CD4-positive, alpha-beta memory T cell (primary cell): ENCODE measurements at regions not wholly inside any gene's neighbourhood (a gene's known extent, or its start where the extent isn't known, plus 50 kb on each side); places are given as distances from the start of the nearest gene placed in this dataset.

Experiments used
- CTCF ChIA-PET: fragments of 350-600 bp; sonication (Branson Sonifier 250); formaldehyde crosslinking; loops from one replicate; lab custom pipeline; 2021; ENCODE audit warnings: inconsistent platforms; ENCODE audit not compliant: partially characterized antibody; lab: Charles Lee
- POLR2A ChIA-PET: fragments of 350-600 bp; sonication (Branson Sonifier 250); formaldehyde crosslinking; loops from one replicate; lab custom pipeline; 2021; ENCODE audit not compliant: partially characterized antibody; lab: Charles Lee
- DNase-seq, 5 donors: peaks; one replicate each; pipeline versions ENCODE4 v3.0.0 to v3.0.0-alpha.2; 2020 to 2022; ENCODE audit warnings: mixed read lengths in 1 of 5
- H3K27ac ChIP-seq: one replicate; pipeline ENCODE4 v1.7.0; 2013; ENCODE audit warnings: low read depth, low read length
- H3K27me3 ChIP-seq: 2 replicates; pipeline ENCODE4 v1.7.0; 2013; ENCODE audit warnings: mild to moderate bottlenecking, low read length, moderate library complexity; ENCODE audit not compliant: insufficient read depth
- H3K36me3 ChIP-seq: 2 replicates; pipeline ENCODE4 v1.7.0; 2013; ENCODE audit warnings: mild to moderate bottlenecking, low read length, moderate library complexity; ENCODE audit not compliant: insufficient read depth
- H3K4me1 ChIP-seq: 2 replicates; pipeline ENCODE4 v1.7.0; 2013; ENCODE audit warnings: mild to moderate bottlenecking, low read length, moderate library complexity; ENCODE audit not compliant: insufficient read depth
- H3K4me3 ChIP-seq, 2 donors: one replicate each; pipeline ENCODE4 v1.7.0; 2013; ENCODE audit warnings: low read length in 2 of 2, mild to moderate bottlenecking in 1 of 2
- H3K9me3 ChIP-seq, 2 donors: one replicate each; pipeline ENCODE4 v1.7.0; 2013; ENCODE audit warnings: low read length in 2 of 2, control low read depth in 1 of 2; ENCODE audit not compliant: control insufficient read depth in 1 of 2
- H3K27ac Mint-ChIP-seq, 7 donors: one replicate each; pipeline ENCODE4 v1.8.0; 2020 to 2021; ENCODE audit warnings: mixed read lengths in 7 of 7, mild to moderate bottlenecking in 6 of 7, inconsistent platforms in 3 of 7, moderate library complexity in 3 of 7
- H3K27me3 Mint-ChIP-seq, 2 donors: one replicate each; pipeline ENCODE4 v1.8.0; 2020 to 2021; ENCODE audit warnings: mixed read lengths in 2 of 2
- H3K36me3 Mint-ChIP-seq, 2 donors: one replicate each; pipeline ENCODE4 v1.8.0; 2020 to 2021; ENCODE audit warnings: mixed read lengths in 2 of 2, inconsistent platforms in 1 of 2, mild to moderate bottlenecking in 1 of 2
- H3K4me1 Mint-ChIP-seq, 4 donors: one replicate each; pipeline ENCODE4 v1.8.0; 2020 to 2021; ENCODE audit warnings: mixed read lengths in 4 of 4, mild to moderate bottlenecking in 1 of 4
- H3K4me3 Mint-ChIP-seq, 8 donors: one replicate each; pipeline ENCODE4 v1.8.0; 2020 to 2021; ENCODE audit warnings: mixed read lengths in 8 of 8, mild to moderate bottlenecking in 7 of 8, moderate library complexity in 6 of 8, inconsistent platforms in 3 of 8
- H3K9me3 Mint-ChIP-seq, 8 donors: one replicate each; pipeline ENCODE4 v1.8.0; 2020 to 2021; ENCODE audit warnings: mixed read lengths in 8 of 8, mild to moderate bottlenecking in 5 of 8, inconsistent platforms in 3 of 8, moderate library complexity in 1 of 8
- intact Hi-C: fragments of 100-400 bp; cut with micrococcal nuclease; formaldehyde crosslinking; loops from one replicate; pipeline ENCODE4 v1.15.1; 2023

GRCh38 chr14:80117876-80118275 is 93.4 kb downstream of the DIO2 start:
- no peaks in the 10 kb centered on the region for H3K4me1 Mint-ChIP-seq
- Histone ChIP-seq H3K36me3 (no peaks in the 10 kb centered on the region), H3K4me3 (no peak overlapping the region), H3K9me3 (no peaks in the 10 kb centered on the region), H3K4me1 (no peaks in the 10 kb centered on the region), H3K27me3 (no peaks in the 10 kb centered on the region), H3K27ac (no peak overlapping the region)
- H3K36me3 Mint-ChIP-seq = no peaks in the 10 kb centered on the region
- no peak overlapping the region for H3K27ac Mint-ChIP-seq
- intact Hi-C loops = no loop called here
- H3K27me3 Mint-ChIP-seq = no peaks in the 10 kb centered on the region
- peaks cover 0 to 21% (median 4%) of the 10 kb centered on the region in 8 donors for H3K9me3 Mint-ChIP-seq
- DNase-seq = no peak
- H3K4me3 Mint-ChIP-seq = no peak overlapping the region
- ChIA-PET POLR2A (no interaction called here), CTCF (no interaction called here)

GRCh38 chr14:80116157-80116556 is 95.1 kb downstream of the DIO2 start:
- Histone ChIP-seq H3K27me3 (no peaks in the 10 kb centered on the region), H3K4me1 (no peaks in the 10 kb centered on the region), H3K9me3 (no peaks in the 10 kb centered on the region), H3K27ac (no peak overlapping the region), H3K36me3 (no peaks in the 10 kb centered on the region), H3K4me3 (no peak overlapping the region)
- H3K27ac Mint-ChIP-seq = no peak overlapping the region
- peaks cover 0 to 10% (median 0%) of the 10 kb centered on the region in 8 donors for H3K9me3 Mint-ChIP-seq
- H3K4me1 Mint-ChIP-seq = no peaks in the 10 kb centered on the region
- ChIA-PET POLR2A (no interaction called here), CTCF (no interaction called here)
- H3K4me3 Mint-ChIP-seq = no peak overlapping the region
- no peaks in the 10 kb centered on the region for H3K36me3 Mint-ChIP-seq
- no peaks in the 10 kb centered on the region for H3K27me3 Mint-ChIP-seq
- DNase-seq = no peak
- intact Hi-C loops = no loop called here

- no peaks in the 10 kb centered on the region for H3K36me3 Mint-ChIP-seq
- CTCF ChIA-PET = no interaction called here
- intact Hi-C loops = no loop called here
- H3K9me3 ChIP-seq = no peaks in the 10 kb centered on the region
- no peak overlapping the region for H3K4me3 Mint-ChIP-seq
- H3K27ac ChIP-seq = no peak overlapping the region
- peaks cover 0 to 4% (median under 1%) of the 10 kb centered on the region in 8 donors for H3K9me3 Mint-ChIP-seq
- H3K27ac Mint-ChIP-seq = no peak overlapping the region
- POLR2A ChIA-PET = no interaction called here
- no peak overlapping the region for H3K4me3 ChIP-seq
- no peak for DNase-seq
- H3K4me1 ChIP-seq = no peaks in the 10 kb centered on the region
- H3K27me3 ChIP-seq = no peaks in the 10 kb centered on the region
- no peaks in the 10 kb centered on the region for H3K27me3 Mint-ChIP-seq
- H3K36me3 ChIP-seq = no peaks in the 10 kb centered on the region
- H3K4me1 Mint-ChIP-seq = no peaks in the 10 kb centered on the region
Measured at GRCh38 chr14:80110721-80111120, 100.6 kb downstream of the DIO2 start.

- Mint-ChIP-seq H3K4me1 (no peaks in the 10 kb centered on the region), H3K9me3 (peaks cover 0 to 4% (median 0%) of the 10 kb centered on the region in 8 donors), H3K27ac (no peak overlapping the region), H3K4me3 (no peak overlapping the region), H3K27me3 (no peaks in the 10 kb centered on the region), H3K36me3 (no peaks in the 10 kb centered on the region)
- CTCF ChIA-PET = no interaction called here
- intact Hi-C loops = no loop called here
- no peak for DNase-seq
- POLR2A ChIA-PET = no interaction called here
- Histone ChIP-seq H3K9me3 (no peaks in the 10 kb centered on the region), H3K27ac (no peak overlapping the region), H3K4me1 (no peaks in the 10 kb centered on the region), H3K27me3 (no peaks in the 10 kb centered on the region), H3K4me3 (no peak overlapping the region), H3K36me3 (no peaks in the 10 kb centered on the region)
Measured at GRCh38 chr14:80109055-80109454, 102.2 kb downstream of the DIO2 start.

GRCh38 chr14:80108430-80108829 is 102.9 kb downstream of the DIO2 start:
- Histone ChIP-seq H3K9me3 (no peaks in the 10 kb centered on the region), H3K36me3 (no peaks in the 10 kb centered on the region), H3K27me3 (no peaks in the 10 kb centered on the region), H3K4me1 (no peaks in the 10 kb centered on the region), H3K27ac (no peak overlapping the region), H3K4me3 (no peak overlapping the region)
- peaks cover 0 to 4% (median 0%) of the 10 kb centered on the region in 8 donors for H3K9me3 Mint-ChIP-seq
- no peaks in the 10 kb centered on the region for H3K4me1 Mint-ChIP-seq
- no peak overlapping the region for H3K27ac Mint-ChIP-seq
- POLR2A ChIA-PET = no interaction called here
- intact Hi-C loops = no loop called here
- H3K36me3 Mint-ChIP-seq = no peaks in the 10 kb centered on the region
- no peaks in the 10 kb centered on the region for H3K27me3 Mint-ChIP-seq
- no peak for DNase-seq
- no peak overlapping the region for H3K4me3 Mint-ChIP-seq
- CTCF ChIA-PET = no interaction called here

DNA sequence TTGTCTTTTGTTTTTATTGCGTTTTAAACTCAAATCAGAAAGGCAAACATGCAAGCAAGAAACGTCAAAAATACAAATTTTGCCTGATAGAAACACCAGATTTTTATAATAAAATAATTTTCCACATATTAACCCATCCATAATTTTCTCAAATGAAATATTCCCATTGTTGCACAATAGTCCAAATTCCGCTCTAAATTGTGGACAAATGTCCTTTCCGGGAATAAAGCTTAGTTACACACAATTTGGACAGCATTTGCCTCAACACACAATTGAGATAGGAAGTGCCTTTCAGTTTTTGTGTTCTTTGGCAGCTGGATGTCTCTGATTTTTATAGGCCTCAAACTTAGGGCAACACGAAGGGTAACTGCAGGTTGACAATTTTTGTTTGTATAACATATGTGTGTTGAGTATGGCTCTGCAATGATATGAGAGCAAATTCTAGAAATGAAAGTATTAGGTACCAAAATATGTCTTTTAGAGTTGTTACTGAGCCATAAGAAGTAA is 105.8 kb downstream of the DIO2 start:
- no peaks in the 10 kb centered on the region for H3K36me3 Mint-ChIP-seq
- no peaks in the 10 kb centered on the region for H3K36me3 ChIP-seq
- ChIA-PET POLR2A (no interaction called here), CTCF (no interaction called here)
- no peaks in the 10 kb centered on the region for H3K4me1 Mint-ChIP-seq
- H3K4me3 Mint-ChIP-seq = no peak overlapping the region
- H3K4me3 ChIP-seq = no peak overlapping the region
- H3K27ac Mint-ChIP-seq = no peak overlapping the region
- intact Hi-C loops = no loop called here
- no peak overlapping the region for H3K27ac ChIP-seq
- H3K27me3 ChIP-seq = no peaks in the 10 kb centered on the region
- H3K4me1 ChIP-seq = no peaks in the 10 kb centered on the region
- no peaks in the 10 kb centered on the region for H3K27me3 Mint-ChIP-seq
- H3K9me3 ChIP-seq = no peaks in the 10 kb centered on the region
- H3K9me3 Mint-ChIP-seq = peaks cover 0 to 4% (median 0%) of the 10 kb centered on the region in 8 donors
- DNase-seq = no peak

DNA sequence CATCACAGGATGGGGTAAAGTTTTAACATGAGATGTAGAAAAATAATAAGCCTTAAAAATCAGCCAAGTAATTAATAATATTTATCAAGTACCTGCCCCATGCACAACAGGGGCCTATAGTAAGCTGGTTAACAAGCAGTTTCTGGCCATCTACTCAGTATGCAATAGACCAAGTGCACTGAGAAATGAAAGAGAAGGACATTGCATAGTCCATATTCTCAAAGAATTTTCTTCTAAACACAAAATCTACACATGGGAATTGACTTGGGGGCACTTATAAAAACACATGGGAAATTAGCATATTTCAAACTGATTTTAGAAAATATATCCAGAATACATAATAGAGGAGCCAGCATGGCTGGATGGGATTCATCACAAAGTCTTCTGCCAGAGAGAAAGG is 109.5 kb downstream of the DIO2 start:
- POLR2A ChIA-PET = no interaction called here
- Mint-ChIP-seq H3K27me3 (no peaks in the 10 kb centered on the region), H3K27ac (no peak overlapping the region), H3K9me3 (peaks cover 0 to 5% (median 3%) of the 10 kb centered on the region in 8 donors), H3K4me3 (no peak overlapping the region), H3K4me1 (no peaks in the 10 kb centered on the region), H3K36me3 (no peaks in the 10 kb centered on the region)
- H3K4me3 ChIP-seq = no peak overlapping the region
- intact Hi-C loops = no loop called here
- no peaks in the 10 kb centered on the region for H3K36me3 ChIP-seq
- no peaks in the 10 kb centered on the region for H3K27me3 ChIP-seq
- H3K9me3 ChIP-seq = no peaks in the 10 kb centered on the region
- no peaks in the 10 kb centered on the region for H3K4me1 ChIP-seq
- CTCF ChIA-PET = no interaction called here
- DNase-seq = no peak
- no peak overlapping the region for H3K27ac ChIP-seq

GRCh38 chr14:80100681-80101080 is 110.6 kb downstream of the DIO2 start:
- Mint-ChIP-seq H3K27me3 (no peaks in the 10 kb centered on the region), H3K4me3 (no peak overlapping the region), H3K4me1 (no peaks in the 10 kb centered on the region), H3K36me3 (no peaks in the 10 kb centered on the region), H3K27ac (no peak overlapping the region), H3K9me3 (peaks cover 0 to 8% (median 3%) of the 10 kb centered on the region in 8 donors)
- Histone ChIP-seq H3K36me3 (no peaks in the 10 kb centered on the region), H3K9me3 (no peaks in the 10 kb centered on the region), H3K4me1 (no peaks in the 10 kb centered on the region), H3K27ac (no peak overlapping the region), H3K27me3 (no peaks in the 10 kb centered on the region), H3K4me3 (no peak overlapping the region)
- DNase-seq = no peak
- ChIA-PET CTCF (no interaction called here), POLR2A (no interaction called here)
- intact Hi-C loops = no loop called here
